Psoas muscle (tissue), 7 donors: ENCODE measurements at regions not wholly inside any gene's neighbourhood (a gene's known extent, or its start where the extent isn't known, plus 50 kb on each side); places are given as distances from the start of the nearest gene placed in this dataset.
"Not testable (repeated sequence)": the region's sequence is repeated elsewhere in the genome, so short reads cannot be mapped to it uniquely, and the experiment has no call there.

Experiments used
- ATAC-seq, 4 donors: fragments of 200-7000 bp; cut with Tn5 transposase; one replicate each; pipeline ENCODE4 v1.9.1; 2020; ENCODE audit warnings: moderate library complexity in 3 of 4, mild to moderate bottlenecking in 2 of 4
- DNase-seq, 2 donors: peaks; one replicate each; pipeline ENCODE4 v3.0.0-alpha.2; 2020
- H3K27ac ChIP-seq: fragments of 200-600 bp; one replicate; pipeline ENCODE4 v1.8.0; 2022
- H3K27me3 ChIP-seq, 3 donors: fragments of 200-600 bp in 1 of 3; one replicate each; pipeline versions ENCODE4 v1.6.1 to v1.8.0; 2013 to 2022; ENCODE audit warnings: low read length in 2 of 3, mild to moderate bottlenecking in 2 of 3, moderate library complexity in 1 of 3; ENCODE audit not compliant: insufficient read depth in 3 of 3
- H3K36me3 ChIP-seq, 2 donors: fragments of 200-600 bp in 1 of 2; one replicate each; pipeline versions ENCODE4 v1.6.1 to v1.8.0; 2013 to 2022; ENCODE audit warnings: low read depth in 1 of 2, mild to moderate bottlenecking in 1 of 2, moderate library complexity in 1 of 2; ENCODE audit not compliant: insufficient read depth in 1 of 2
- H3K4me1 ChIP-seq: fragments of 200-600 bp; one replicate; pipeline ENCODE4 v1.8.0; 2022
- H3K4me3 ChIP-seq: fragments of 200-600 bp; one replicate; pipeline ENCODE4 v1.8.0; 2022; ENCODE audit warnings: mild to moderate bottlenecking
- H3K9me3 ChIP-seq: fragments of 200-600 bp; one replicate; pipeline ENCODE4 v1.8.0; 2022
- WGBS, 3 donors: extraction: QIAGEN DNeasy Blood & Tissue Kit; methylation state at CpG; one replicate each; pipeline versions ENCODE4 v1.1.6 to v1.1.7; 2013; 5-methylcytosine and 5-hydroxymethylcytosine counted together
- intact Hi-C, 2 donors: fragments of 100-400 bp; cut with DNase I; formaldehyde crosslinking; loops; one replicate each; pipeline versions ENCODE4 v1.11.0 to v1.14.2; 2022
- TF ChIP-seq, protein P1 (sequence below): fragments of 200-600 bp; IDR thresholded peaks from one replicate; pipeline ENCODE4 v1.8.0; 2022; ENCODE audit warnings: antibody characterized with exemption
- donor health status: healthy with polysubstance abuse.
- donor health status: DM: no; HTN: no; CAD: no; lungs with moderate emphysema.
- donor health status: Bipolar disorder and iron deficiency.
- donor health status: healthy.
- donor health status: DM: yes; HTN: yes; CAD: no.
- donor health status: DM: no; HTN: no; CAD: no.
- donor health status: DM: yes; HTN: yes; CAD: no.

DNA sequence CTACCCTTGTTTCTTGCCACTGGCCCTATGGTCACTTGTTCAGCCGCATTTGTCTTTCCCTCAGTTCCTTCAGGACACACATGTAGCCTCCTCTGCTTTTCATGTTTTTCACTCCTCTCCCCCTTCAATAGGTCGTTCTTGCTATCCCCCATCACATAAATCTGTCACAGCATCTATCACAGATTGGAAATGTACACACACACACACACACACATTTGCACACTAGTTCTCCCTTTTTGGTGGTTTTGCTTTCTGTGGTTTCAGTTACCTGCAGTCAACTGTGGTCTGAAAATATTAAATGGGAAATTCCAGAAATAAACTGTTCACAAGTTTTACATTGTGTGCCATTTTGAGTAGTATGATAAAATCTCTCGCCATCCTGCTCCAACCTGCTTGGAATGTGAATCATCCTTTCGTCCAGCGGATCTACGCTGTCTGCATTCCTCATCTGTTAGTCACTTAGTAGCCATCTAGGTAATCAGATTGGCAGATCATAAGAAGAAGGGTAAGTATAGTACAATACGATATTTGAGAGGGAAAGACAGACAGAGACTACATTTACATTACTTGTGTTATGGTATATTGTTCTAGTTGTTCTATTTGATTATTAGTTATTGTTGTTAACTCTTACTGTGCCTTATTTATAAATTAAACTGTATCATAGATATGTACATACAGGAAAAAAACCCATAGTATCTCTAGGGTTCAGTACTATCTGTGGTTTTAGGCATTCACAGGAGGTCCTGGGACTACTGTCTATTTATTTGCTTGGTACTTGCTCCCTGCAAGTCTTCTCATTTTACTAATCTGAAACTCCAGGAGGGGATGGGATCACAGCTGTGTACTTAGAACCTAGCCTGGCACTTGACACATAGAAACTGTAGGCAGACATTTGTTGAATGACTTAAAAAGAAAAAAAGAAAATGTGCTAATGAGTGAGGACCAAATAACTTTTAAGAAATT is 86.1 kb upstream of the PNPT1 start:
- no peak for ATAC-seq
- no peaks in the 10 kb centered on the region for H3K36me3 ChIP-seq
- no peaks in the 10 kb centered on the region for H3K4me1 ChIP-seq
- H3K4me3 ChIP-seq: no peak overlapping the region
- H3K27ac ChIP-seq: no peak overlapping the region
- intact Hi-C loops: loop anchor here in 1 of 2 donors (5.0 kb wide), 1 partner anchor 178 kb away; no protein-coding TSS in a partner anchor
- no peaks in the 10 kb centered on the region for H3K27me3 ChIP-seq
- TF ChIP-seq, protein P1, sequence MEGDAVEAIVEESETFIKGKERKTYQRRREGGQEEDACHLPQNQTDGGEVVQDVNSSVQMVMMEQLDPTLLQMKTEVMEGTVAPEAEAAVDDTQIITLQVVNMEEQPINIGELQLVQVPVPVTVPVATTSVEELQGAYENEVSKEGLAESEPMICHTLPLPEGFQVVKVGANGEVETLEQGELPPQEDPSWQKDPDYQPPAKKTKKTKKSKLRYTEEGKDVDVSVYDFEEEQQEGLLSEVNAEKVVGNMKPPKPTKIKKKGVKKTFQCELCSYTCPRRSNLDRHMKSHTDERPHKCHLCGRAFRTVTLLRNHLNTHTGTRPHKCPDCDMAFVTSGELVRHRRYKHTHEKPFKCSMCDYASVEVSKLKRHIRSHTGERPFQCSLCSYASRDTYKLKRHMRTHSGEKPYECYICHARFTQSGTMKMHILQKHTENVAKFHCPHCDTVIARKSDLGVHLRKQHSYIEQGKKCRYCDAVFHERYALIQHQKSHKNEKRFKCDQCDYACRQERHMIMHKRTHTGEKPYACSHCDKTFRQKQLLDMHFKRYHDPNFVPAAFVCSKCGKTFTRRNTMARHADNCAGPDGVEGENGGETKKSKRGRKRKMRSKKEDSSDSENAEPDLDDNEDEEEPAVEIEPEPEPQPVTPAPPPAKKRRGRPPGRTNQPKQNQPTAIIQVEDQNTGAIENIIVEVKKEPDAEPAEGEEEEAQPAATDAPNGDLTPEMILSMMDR: no peak
- DNase-seq: no peak
- 59 to 68% (median 63%) methylated on average over 7 of the region's 7 CpGs for WGBS, 3 donors
- H3K9me3 ChIP-seq: no peaks in the 10 kb centered on the region

DNA sequence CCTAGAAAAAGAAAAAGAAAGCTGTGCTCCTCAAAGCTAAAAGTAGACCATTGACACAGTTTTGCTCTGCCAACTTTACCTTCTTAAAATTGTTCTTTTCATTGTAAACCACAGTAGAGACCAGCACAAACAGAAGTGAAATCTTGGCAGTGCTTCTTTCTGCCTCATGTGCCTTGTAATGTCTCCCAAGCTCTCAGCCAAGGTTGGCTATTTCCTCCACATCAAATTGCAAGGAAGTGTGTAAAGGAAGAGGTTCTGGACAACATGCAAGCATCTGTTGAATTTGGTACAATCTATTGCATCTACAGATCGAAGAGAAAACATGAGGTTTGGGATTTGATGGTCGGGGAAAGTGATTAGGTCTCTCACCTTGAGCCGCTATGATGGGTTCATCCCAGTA is 83.3 kb upstream of the PNPT1 start:
- TF ChIP-seq, protein P1: no peak
- Histone ChIP-seq H3K27ac (no peak overlapping the region), H3K4me1 (no peaks in the 10 kb centered on the region), H3K4me3 (no peak overlapping the region), H3K9me3 (no peaks in the 10 kb centered on the region), H3K36me3 (no peaks in the 10 kb centered on the region), H3K27me3 (no peaks in the 10 kb centered on the region)
- intact Hi-C loops: loop anchor here in 1 of 2 donors (5.0 kb wide), 1 partner anchor 180 kb away; no protein-coding TSS in a partner anchor
- DNase-seq: no peak
- 79 to 90% (median 88%) methylated on average over 3 of the region's 3 CpGs for WGBS, 3 donors
- no peak for ATAC-seq

GRCh38 chr2:55776479-55776878 is 82.8 kb upstream of the PNPT1 start:
- intact Hi-C loops: loop anchor here in 1 of 2 donors (5.0 kb wide), 1 partner anchor 181 kb away; no protein-coding TSS in a partner anchor
- ATAC-seq: no peak
- H3K27ac ChIP-seq: no peak overlapping the region
- TF ChIP-seq, protein P1: no peak
- H3K4me1 ChIP-seq: no peaks in the 10 kb centered on the region
- WGBS, 3 donors: 90 to 93% (median 90%) methylated on average over 2 of the region's 2 CpGs
- H3K9me3 ChIP-seq: no peaks in the 10 kb centered on the region
- H3K4me3 ChIP-seq: no peak overlapping the region
- DNase-seq: no peak
- no peaks in the 10 kb centered on the region for H3K36me3 ChIP-seq
- no peaks in the 10 kb centered on the region for H3K27me3 ChIP-seq

DNA sequence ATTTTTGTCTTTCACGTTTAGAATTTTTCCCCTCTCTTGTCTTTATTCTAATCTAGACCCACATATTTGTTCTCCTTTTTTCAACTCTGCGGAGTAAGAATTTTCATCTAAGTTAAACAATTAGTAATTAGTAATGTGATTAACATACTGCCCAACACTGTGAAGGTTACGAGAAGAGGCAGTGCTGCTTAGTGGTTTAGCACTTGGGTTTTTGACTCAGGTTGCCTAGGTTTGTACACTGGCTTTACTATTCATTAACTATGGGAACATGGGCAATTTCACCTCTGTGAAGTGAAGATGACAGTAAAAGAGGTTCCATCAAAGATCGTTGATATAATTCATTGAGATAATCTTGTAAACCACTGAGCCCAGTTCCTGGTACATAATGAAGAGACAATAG is 82.2 kb upstream of the PNPT1 start:
- DNase-seq: no peak
- Histone ChIP-seq H3K4me3 (no peak overlapping the region), H3K27ac (no peak overlapping the region), H3K9me3 (no peaks in the 10 kb centered on the region), H3K4me1 (no peaks in the 10 kb centered on the region), H3K36me3 (no peaks in the 10 kb centered on the region), H3K27me3 (no peaks in the 10 kb centered on the region)
- intact Hi-C loops: loop anchor here in 1 of 2 donors (5.0 kb wide), 1 partner anchor 181 kb away; no protein-coding TSS in a partner anchor
- WGBS, 3 donors: 72 to 90% (median 75%) methylated on average over 4 of the region's 4 CpGs
- no peak for ATAC-seq
- TF ChIP-seq, protein P1: no peak

DNA sequence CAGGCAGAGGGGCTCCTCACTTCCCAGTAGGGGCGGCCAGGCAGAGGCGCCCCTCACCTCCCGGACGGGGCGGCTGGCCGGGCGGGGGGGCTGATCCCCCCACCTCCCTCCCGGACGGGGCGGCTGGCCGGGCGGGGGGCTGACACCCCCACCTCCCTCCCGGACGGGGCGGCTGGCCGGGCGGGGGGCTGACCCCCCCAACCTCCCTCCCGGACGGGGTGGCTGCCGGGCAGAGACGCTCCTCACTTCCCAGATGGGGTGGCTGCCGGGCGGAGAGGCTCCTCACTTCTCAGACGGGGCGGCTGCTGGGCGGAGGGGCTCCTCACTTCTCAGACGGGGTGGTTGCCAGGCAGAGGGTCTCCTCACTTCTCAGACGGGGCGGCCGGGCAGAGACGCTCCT is 80.0 kb upstream of the PNPT1 start:
- H3K27ac ChIP-seq, H3K9me3 ChIP-seq, H3K27me3 ChIP-seq, DNase-seq, H3K4me1 ChIP-seq, H3K4me3 ChIP-seq, H3K36me3 ChIP-seq, intact Hi-C loops, ATAC-seq: not testable (repeated sequence)
- 86 to 100% (median 100%) methylated on average over 2 to 9 of the region's 31 CpGs for WGBS, 3 donors
